GM10266 (cell line): ENCODE measurements at regions not wholly inside any gene's neighbourhood (a gene's known extent, or its start where the extent isn't known, plus 50 kb on each side); places are given as distances from the start of the nearest gene placed in this dataset.

Source experiments
- DNase-seq: peaks from one replicate; pipeline ENCODE4 v3.0.0; 2012; ENCODE audit errors: extremely low spot score
- TF ChIP-seq, protein P1 (sequence below): IDR thresholded peaks from 2 replicates; pipeline ENCODE4 v1.5.1; 2012; ENCODE audit warnings: mild to moderate bottlenecking, low read depth; ENCODE audit not compliant: control insufficient read depth, insufficient read depth; ENCODE audit errors: missing control alignments

DNA sequence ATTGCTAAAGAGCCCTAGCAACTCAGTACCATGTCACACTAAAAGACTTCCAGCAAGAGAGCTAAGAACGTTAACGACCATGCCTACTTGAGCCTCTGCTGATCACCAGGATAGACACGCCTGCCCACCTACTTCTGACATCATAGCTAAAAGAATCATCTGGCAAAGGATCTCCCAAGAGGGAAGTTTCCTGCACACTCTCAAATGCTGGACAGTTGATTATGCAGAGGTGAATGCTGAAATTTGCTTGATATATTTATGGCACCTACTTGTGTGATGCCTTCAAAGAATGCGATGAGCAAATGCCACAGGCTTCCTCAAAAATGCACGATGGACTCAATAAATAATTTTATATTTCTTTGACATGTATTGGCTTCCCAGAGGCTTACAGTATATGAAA lies 113.6 kb downstream of the GALC start:
- DNase-seq, result no peak
- TF ChIP-seq, protein P1, sequence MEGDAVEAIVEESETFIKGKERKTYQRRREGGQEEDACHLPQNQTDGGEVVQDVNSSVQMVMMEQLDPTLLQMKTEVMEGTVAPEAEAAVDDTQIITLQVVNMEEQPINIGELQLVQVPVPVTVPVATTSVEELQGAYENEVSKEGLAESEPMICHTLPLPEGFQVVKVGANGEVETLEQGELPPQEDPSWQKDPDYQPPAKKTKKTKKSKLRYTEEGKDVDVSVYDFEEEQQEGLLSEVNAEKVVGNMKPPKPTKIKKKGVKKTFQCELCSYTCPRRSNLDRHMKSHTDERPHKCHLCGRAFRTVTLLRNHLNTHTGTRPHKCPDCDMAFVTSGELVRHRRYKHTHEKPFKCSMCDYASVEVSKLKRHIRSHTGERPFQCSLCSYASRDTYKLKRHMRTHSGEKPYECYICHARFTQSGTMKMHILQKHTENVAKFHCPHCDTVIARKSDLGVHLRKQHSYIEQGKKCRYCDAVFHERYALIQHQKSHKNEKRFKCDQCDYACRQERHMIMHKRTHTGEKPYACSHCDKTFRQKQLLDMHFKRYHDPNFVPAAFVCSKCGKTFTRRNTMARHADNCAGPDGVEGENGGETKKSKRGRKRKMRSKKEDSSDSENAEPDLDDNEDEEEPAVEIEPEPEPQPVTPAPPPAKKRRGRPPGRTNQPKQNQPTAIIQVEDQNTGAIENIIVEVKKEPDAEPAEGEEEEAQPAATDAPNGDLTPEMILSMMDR, result no peak

- TF ChIP-seq, protein P1, result no peak
- DNase-seq, result no peak
Measured at GRCh38 chr14:87878959-87879358, 114.0 kb downstream of the GALC start.

GRCh38 chr14:87877877-87878276 lies 115.1 kb downstream of the GALC start:
- no peak for DNase-seq
- TF ChIP-seq, protein P1, result no peak

- no peak for DNase-seq
- TF ChIP-seq, protein P1, result no peak
Measured at GRCh38 chr14:87874676-87875075, 118.3 kb downstream of the GALC start.

DNA sequence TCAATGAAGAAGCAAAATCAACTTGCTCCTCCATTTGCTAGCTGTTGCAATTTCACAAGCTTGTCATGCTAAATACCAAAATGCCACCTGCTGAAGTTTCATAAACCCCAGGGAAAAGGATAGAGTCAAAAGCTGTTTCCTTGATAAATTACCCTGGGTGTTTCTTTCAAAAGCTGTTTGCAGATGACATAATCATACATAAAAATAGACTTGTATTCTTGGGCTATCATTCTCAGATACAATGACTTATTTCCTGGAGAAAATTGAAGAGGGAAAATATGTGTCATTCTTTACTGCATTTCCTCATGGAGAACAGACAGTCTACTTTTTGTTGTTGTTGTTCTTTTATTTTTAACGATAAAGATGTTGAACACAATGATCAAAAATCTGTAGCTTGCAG lies 119.2 kb downstream of the GALC start:
- TF ChIP-seq, protein P1, result no peak

GRCh38 chr14:87869619-87870583 lies 123.1 kb downstream of the GALC start:
- TF ChIP-seq, protein P1, result no peak
- peak; percentile 16 for DNase-seq

More for the DNA sequence above, 119.2 kb downstream of the GALC start:
- no peak for DNase-seq

DNA sequence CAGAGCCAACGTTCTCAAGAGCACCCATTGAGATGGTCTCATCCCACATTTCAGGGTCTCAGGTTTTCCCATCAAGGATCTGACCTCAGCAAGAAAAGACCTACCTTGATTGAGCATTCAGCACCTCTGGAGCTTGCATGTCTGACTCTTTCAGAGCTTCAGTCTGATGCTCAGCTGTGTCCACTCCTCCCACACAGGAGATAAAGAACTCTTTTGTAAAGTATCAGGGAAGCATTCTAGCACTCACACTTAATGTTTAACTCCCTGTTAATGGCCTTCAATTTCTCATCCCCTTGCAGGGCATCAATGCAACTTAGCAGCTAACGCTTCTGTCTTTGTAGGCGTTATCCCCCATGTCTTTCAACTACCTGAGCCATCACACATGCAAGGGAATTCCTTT lies 124.1 kb downstream of the GALC start:
- TF ChIP-seq, protein P1, result no peak
- no peak for DNase-seq
